GM12878 (cell line): ENCODE measurements at regions not wholly inside any gene's neighbourhood (a gene's known extent, or its start where the extent isn't known, plus 50 kb on each side); places are given as distances from the start of the nearest gene placed in this dataset.

Experiments used
- ATAC-seq: fragments of 200-7000 bp; cut with Tn5 transposase; 3 replicates; pipeline ENCODE4 v1.9.1; 2020; ENCODE audit warnings: mild to moderate bottlenecking, moderate library complexity
- BruUV-seq: library from RNA; stranded (reverse); fragments of 400-500 nt; replicated peaks from 2 replicates; lab custom pipeline; 2021; lab: Mats Ljungman, UMichigan
- CTCF ChIA-PET: fragments of 300-600 bp; sonication (Branson Sonifier 250); formaldehyde crosslinking; extraction: SDS; loops from one replicate; lab custom pipeline; 2021; ENCODE audit warnings: inconsistent platforms; lab: Yijun Ruan, JAX
- POLR2A ChIA-PET: fragments of 350-600 bp; formaldehyde crosslinking; extraction: SDS; loops from one replicate; lab custom pipeline; 2021; ENCODE audit warnings: inconsistent platforms; lab: Charles Lee
- RAD21 ChIA-PET: fragments of 300-600 bp; sonication (Branson Sonifier 250); formaldehyde crosslinking; loops from one replicate; lab custom pipeline; 2023; ENCODE audit warnings: antibody characterized with exemption; ENCODE audit not compliant: unreplicated experiment; lab: Charles Lee
- SMC1A ChIA-PET: fragments of 300-600 bp; sonication (Branson Sonifier 250); formaldehyde crosslinking; loops from one replicate; lab custom pipeline; 2023; ENCODE audit not compliant: unreplicated experiment, uncharacterized antibody; lab: Charles Lee
- DNase-seq: peaks from one replicate; pipeline ENCODE4 v3.0.0-alpha.2; 2011; ENCODE audit warnings: low read depth, low spot score
- FAIRE-seq: peaks from 3 replicates; lab custom pipeline; 2011; peaks lifted over from hg19 to GRCh38; lab: Jason Lieb, UNC
- H2AFZ ChIP-seq: 2 replicates; pipeline ENCODE4 v1.6.0; 2011; ENCODE audit warnings: low read depth, low read length, control low read depth; ENCODE audit not compliant: control insufficient read depth
- H3K27ac ChIP-seq: 2 replicates; pipeline ENCODE4 v1.5.1; 2011; ENCODE audit warnings: control low read depth; ENCODE audit not compliant: control insufficient read depth, insufficient read depth
- H3K27me3 ChIP-seq, 2 experiments: replicated peaks in 1 of 2; 2 replicates each; pipeline versions ENCODE4 v1.6.0 to v1.6.1; 2011; ENCODE audit warnings: low read length in 1 of 2; ENCODE audit not compliant: control insufficient read depth in 2 of 2, insufficient read depth in 2 of 2
- H3K36me3 ChIP-seq, 2 experiments: 2 replicates each; pipeline ENCODE4 v1.5.1; 2011; ENCODE audit warnings: low read length in 1 of 2; ENCODE audit not compliant: control insufficient read depth in 2 of 2, insufficient read depth in 2 of 2
- H3K4me1 ChIP-seq: 2 replicates; pipeline ENCODE4 v1.6.1; 2011; ENCODE audit warnings: mild to moderate bottlenecking, low read length, moderate library complexity, mixed read lengths; ENCODE audit not compliant: control insufficient read depth, insufficient read depth
- H3K4me2 ChIP-seq: 2 replicates; pipeline ENCODE4 v1.6.0; 2011; ENCODE audit warnings: control low read depth; ENCODE audit not compliant: control insufficient read depth, insufficient read depth
- H3K4me3 ChIP-seq: fragments of 200-600 bp; sonication (generic); 2 replicates; pipeline ENCODE4 v1.5.1; 2016
- H3K79me2 ChIP-seq: 2 replicates; pipeline ENCODE4 v1.6.0; 2011; ENCODE audit warnings: low read length; ENCODE audit not compliant: control insufficient read depth, insufficient read depth
- H3K9ac ChIP-seq: 2 replicates; pipeline ENCODE4 v1.8.0; 2011; ENCODE audit warnings: low read length, control low read depth, mixed read lengths; ENCODE audit not compliant: control insufficient read depth, insufficient read depth
- H3K9me3 ChIP-seq: replicated peaks from 3 replicates; pipeline ENCODE4 v1.5.1; 2011; ENCODE audit warnings: mild to moderate bottlenecking, low read length; ENCODE audit not compliant: control insufficient read depth, insufficient read depth
- H4K20me1 ChIP-seq: 2 replicates; pipeline ENCODE4 v1.6.0; 2011; ENCODE audit not compliant: control insufficient read depth, insufficient read depth
- EP300 ChIP-seq, 2 experiments: fragments of 150-350 bp in 1 of 2; IDR thresholded peaks; 2 replicates each; pipeline ENCODE4 v1.6.1; 2011 to 2012; ENCODE audit warnings: low read depth in 2 of 2, low read length in 2 of 2, borderline replicate concordance in 1 of 2, improper control_type of control experiment in 1 of 2, inconsistent platforms in 1 of 2; ENCODE audit not compliant: control insufficient read depth in 1 of 2
- IRF3 ChIP-seq: fragments of 450-650 bp; IDR thresholded peaks from 2 replicates; pipeline ENCODE4 v1.6.1; 2014; ENCODE audit warnings: mild to moderate bottlenecking
- KLF5 ChIP-seq: fragments of 450-650 bp; IDR thresholded peaks from 2 replicates; pipeline ENCODE4 v1.6.1; 2014; ENCODE audit warnings: mild to moderate bottlenecking; ENCODE audit not compliant: partially characterized antibody
- NR2C2 ChIP-seq: IDR thresholded peaks from 2 replicates; pipeline ENCODE4 v1.6.1; 2011; ENCODE audit warnings: borderline replicate concordance, low read depth; ENCODE audit not compliant: control insufficient read depth, insufficient read length
- PML ChIP-seq: IDR thresholded peaks from 2 replicates; pipeline ENCODE4 v1.6.1; 2012; ENCODE audit warnings: low read length, inconsistent platforms
- POU2F2 ChIP-seq: IDR thresholded peaks from 3 replicates; pipeline ENCODE4 v1.6.1; 2011; ENCODE audit warnings: low read depth, mild to moderate bottlenecking, low read length, borderline replicate concordance
- RBBP5 ChIP-seq: fragments of 200-600 bp; sonication (generic); conservative IDR thresholded peaks from 2 replicates; pipeline ENCODE4 v1.6.1; 2016
- REST ChIP-seq: IDR thresholded peaks from 2 replicates; pipeline ENCODE4 v1.6.1; 2012; ENCODE audit warnings: mild to moderate bottlenecking, low read depth, low read length
- SMARCA5 ChIP-seq: fragments of 450-650 bp; IDR thresholded peaks from 2 replicates; pipeline ENCODE4 v1.6.1; 2017; ENCODE audit warnings: mild to moderate bottlenecking
- SREBF1 ChIP-seq: IDR thresholded peaks from 2 replicates; pipeline ENCODE4 v1.6.1; 2012; ENCODE audit warnings: mild to moderate bottlenecking, low read length
- USF2 ChIP-seq: IDR thresholded peaks from 2 replicates; pipeline ENCODE4 v1.6.1; 2011; ENCODE audit warnings: low read depth, low read length, improper control_type of control experiment, borderline replicate concordance
- YY1 ChIP-seq: IDR thresholded peaks from 2 replicates; pipeline ENCODE4 v1.6.1; 2011; ENCODE audit warnings: low read depth, mild to moderate bottlenecking, low read length
- ZSCAN29 ChIP-seq: fragments of 450-650 bp; IDR thresholded peaks from 2 replicates; pipeline ENCODE4 v1.6.1; 2017; ENCODE audit warnings: mild to moderate bottlenecking, moderate library complexity
- WGBS: methylation state at CpG from one replicate; pipeline ENCODE4 v1.1.6; 2016; ENCODE audit warnings: low lambda C conversion rate; ENCODE audit not compliant: insufficient replicate concordance, insufficient coverage; ENCODE audit errors: missing lambda C conversion rate; 5-methylcytosine and 5-hydroxymethylcytosine counted together
- in situ Hi-C: fragments of 300-500 bp; cut with MboI; formaldehyde crosslinking; loops from 9 replicates; pipeline ENCODE4 v1.14.3; 2018; ENCODE audit warnings: mixed read lengths
- intact Hi-C: fragments of 100-400 bp; cut with micrococcal nuclease; formaldehyde crosslinking; loops from one replicate; pipeline ENCODE4 v1.14.2; 2022; ENCODE audit not compliant: unreplicated experiment

DNA sequence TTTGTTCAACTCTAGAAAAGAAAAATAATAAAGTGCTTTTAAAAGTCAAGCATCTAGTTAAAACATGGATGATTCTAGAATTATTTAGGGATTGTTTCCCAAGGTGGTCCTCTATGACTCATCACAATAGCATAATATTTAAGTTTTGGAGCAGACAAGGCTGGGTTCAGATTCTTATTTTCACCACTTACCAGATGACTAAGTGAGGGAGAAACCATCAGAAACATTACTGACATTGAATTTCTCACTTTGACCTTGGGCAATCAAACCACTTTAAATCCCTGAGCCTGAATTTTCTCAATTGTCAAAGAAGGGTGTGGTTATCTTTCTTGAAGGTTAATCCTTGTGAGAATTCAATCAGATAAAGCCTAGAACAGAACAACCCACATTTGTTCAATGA, 102.5 kb upstream of the PTGFR start (continued):
- no peak for TF ChIP-seq POU2F2

- FAIRE-seq, result no peak
- Histone ChIP-seq H3K36me3 (no peaks in the 10 kb centered on the region), H3K4me2 (no peak overlapping the region), H3K79me2 (no peaks in the 10 kb centered on the region), H3K9ac (no peak overlapping the region), H3K4me3 (no peak overlapping the region), H2AFZ (no peak overlapping the region), H3K27me3 (no peaks in the 10 kb centered on the region), H3K4me1 (no peaks in the 10 kb centered on the region)
- in situ Hi-C loops (no loop called here), intact Hi-C loops (no loop called here)
- no peak; the same call in 2 of the 3 replicates for ATAC-seq
- ChIA-PET POLR2A (no interaction called here), SMC1A (interaction anchor here (1.6 kb wide), 1 partner anchor 16 kb away, joined by 4 read pairs; no protein-coding TSS in a partner anchor), CTCF (interaction anchor here (0.9 kb wide), 1 partner anchor 17 kb away, joined by 3 read pairs; no protein-coding TSS in a partner anchor)
- no peak for DNase-seq
- BruUV-seq, result no TSS peak
- TF ChIP-seq ZSCAN29, result no peak
- no peak for TF ChIP-seq KLF5
- TF ChIP-seq SMARCA5, result no peak
- no peak for TF ChIP-seq PML
- no peak for TF ChIP-seq IRF3
- TF ChIP-seq EP300 (IDR thresholded peaks at IDR 0.05; ENCODE audit: borderline replicate concordance in 1 of 2, control insufficient read depth in 1 of 2, low read depth in 2 of 2, low read length in 2 of 2), result no peak
- TF ChIP-seq REST, result no peak
- no peak for TF ChIP-seq NR2C2
- no peak for TF ChIP-seq RBBP5
- no peak for TF ChIP-seq YY1
- no peak for TF ChIP-seq SREBF1
- no peak for TF ChIP-seq USF2
- TF ChIP-seq, all 136 proteins: peak for 0
- 0% methylated on average over 2 of the region's 2 CpGs for WGBS
- no peak overlapping the region for H3K27ac ChIP-seq
- no peaks in the 10 kb centered on the region for H3K9me3 ChIP-seq
- RAD21 ChIA-PET, result no interaction called here
- H4K20me1 ChIP-seq, result no peaks in the 10 kb centered on the region
Measured at GRCh38 chr1:78401148-78401547, 89.6 kb upstream of the PTGFR start.
